CD4-positive, alpha-beta memory T cell (primary cell): ENCODE measurements at regions not wholly inside any gene's neighbourhood (a gene's known extent, or its start where the extent isn't known, plus 50 kb on each side); places are given as distances from the start of the nearest gene placed in this dataset.

Experiments
- CTCF ChIA-PET: fragments of 350-600 bp; sonication (Branson Sonifier 250); formaldehyde crosslinking; loops from one replicate; lab custom pipeline; 2021; ENCODE audit warnings: inconsistent platforms; ENCODE audit not compliant: partially characterized antibody; lab: Charles Lee
- POLR2A ChIA-PET: fragments of 350-600 bp; sonication (Branson Sonifier 250); formaldehyde crosslinking; loops from one replicate; lab custom pipeline; 2021; ENCODE audit not compliant: partially characterized antibody; lab: Charles Lee
- DNase-seq, 5 donors: peaks; one replicate each; pipeline versions ENCODE4 v3.0.0 to v3.0.0-alpha.2; 2020 to 2022; ENCODE audit warnings: mixed read lengths in 1 of 5
- H3K27ac ChIP-seq: one replicate; pipeline ENCODE4 v1.7.0; 2013; ENCODE audit warnings: low read depth, low read length
- H3K27me3 ChIP-seq: 2 replicates; pipeline ENCODE4 v1.7.0; 2013; ENCODE audit warnings: mild to moderate bottlenecking, low read length, moderate library complexity; ENCODE audit not compliant: insufficient read depth
- H3K36me3 ChIP-seq: 2 replicates; pipeline ENCODE4 v1.7.0; 2013; ENCODE audit warnings: mild to moderate bottlenecking, low read length, moderate library complexity; ENCODE audit not compliant: insufficient read depth
- H3K4me1 ChIP-seq: 2 replicates; pipeline ENCODE4 v1.7.0; 2013; ENCODE audit warnings: mild to moderate bottlenecking, low read length, moderate library complexity; ENCODE audit not compliant: insufficient read depth
- H3K4me3 ChIP-seq, 2 donors: one replicate each; pipeline ENCODE4 v1.7.0; 2013; ENCODE audit warnings: low read length in 2 of 2, mild to moderate bottlenecking in 1 of 2
- H3K9me3 ChIP-seq, 2 donors: one replicate each; pipeline ENCODE4 v1.7.0; 2013; ENCODE audit warnings: low read length in 2 of 2, control low read depth in 1 of 2; ENCODE audit not compliant: control insufficient read depth in 1 of 2
- H3K27ac Mint-ChIP-seq, 7 donors: one replicate each; pipeline ENCODE4 v1.8.0; 2020 to 2021; ENCODE audit warnings: mixed read lengths in 7 of 7, mild to moderate bottlenecking in 6 of 7, inconsistent platforms in 3 of 7, moderate library complexity in 3 of 7
- H3K27me3 Mint-ChIP-seq, 2 donors: one replicate each; pipeline ENCODE4 v1.8.0; 2020 to 2021; ENCODE audit warnings: mixed read lengths in 2 of 2
- H3K36me3 Mint-ChIP-seq, 2 donors: one replicate each; pipeline ENCODE4 v1.8.0; 2020 to 2021; ENCODE audit warnings: mixed read lengths in 2 of 2, inconsistent platforms in 1 of 2, mild to moderate bottlenecking in 1 of 2
- H3K4me1 Mint-ChIP-seq, 4 donors: one replicate each; pipeline ENCODE4 v1.8.0; 2020 to 2021; ENCODE audit warnings: mixed read lengths in 4 of 4, mild to moderate bottlenecking in 1 of 4
- H3K4me3 Mint-ChIP-seq, 8 donors: one replicate each; pipeline ENCODE4 v1.8.0; 2020 to 2021; ENCODE audit warnings: mixed read lengths in 8 of 8, mild to moderate bottlenecking in 7 of 8, moderate library complexity in 6 of 8, inconsistent platforms in 3 of 8
- H3K9me3 Mint-ChIP-seq, 8 donors: one replicate each; pipeline ENCODE4 v1.8.0; 2020 to 2021; ENCODE audit warnings: mixed read lengths in 8 of 8, mild to moderate bottlenecking in 5 of 8, inconsistent platforms in 3 of 8, moderate library complexity in 1 of 8
- intact Hi-C: fragments of 100-400 bp; cut with micrococcal nuclease; formaldehyde crosslinking; loops from one replicate; pipeline ENCODE4 v1.15.1; 2023

- CTCF ChIA-PET: no interaction called here
These were observed 67.4 kb upstream of the SMAD1 start for GRCh38 chr4:145414226-145414625.

GRCh38 chr4:145406970-145407369, 74.7 kb upstream of the SMAD1 start:
- Histone ChIP-seq H3K9me3 (no peaks in the 10 kb centered on the region), H3K27ac (no peak overlapping the region), H3K4me1 (no peaks in the 10 kb centered on the region), H3K27me3 (no peaks in the 10 kb centered on the region), H3K4me3 (no peak overlapping the region), H3K36me3 (no peaks in the 10 kb centered on the region)
- peaks cover 0 to 3% of the 10 kb centered on the region in 2 donors for H3K27me3 Mint-ChIP-seq
- intact Hi-C loops: no loop called here
- no peak for DNase-seq
- CTCF ChIA-PET: interaction anchor here (1.5 kb wide), 1 partner anchor 23 kb away, joined by 3 read pairs; no protein-coding TSS in a partner anchor
- H3K27ac Mint-ChIP-seq: no peak overlapping the region
- POLR2A ChIA-PET: no interaction called here
- no peak overlapping the region for H3K4me3 Mint-ChIP-seq
- no peaks in the 10 kb centered on the region for H3K4me1 Mint-ChIP-seq
- peaks cover 0 to 5% (median 0%) of the 10 kb centered on the region in 8 donors for H3K9me3 Mint-ChIP-seq
- H3K36me3 Mint-ChIP-seq: no peaks in the 10 kb centered on the region

More at GRCh38 chr4:145414226-145414625, 67.4 kb upstream of the SMAD1 start:
- Histone ChIP-seq H3K27me3 (no peaks in the 10 kb centered on the region), H3K9me3 (no peaks in the 10 kb centered on the region), H3K36me3 (no peaks in the 10 kb centered on the region), H3K4me1 (no peaks in the 10 kb centered on the region), H3K4me3 (no peak overlapping the region), H3K27ac (no peak overlapping the region)
- peaks cover 5 to 6% of the 10 kb centered on the region in 2 donors for H3K27me3 Mint-ChIP-seq
- peaks cover 0 to 2% (median 0%) of the 10 kb centered on the region in 8 donors for H3K9me3 Mint-ChIP-seq
- no peak for DNase-seq
- no peak overlapping the region for H3K4me3 Mint-ChIP-seq
- peaks cover 0 to 2% (median 0%) of the 10 kb centered on the region in 4 donors for H3K4me1 Mint-ChIP-seq
- intact Hi-C loops: no loop called here
- H3K36me3 Mint-ChIP-seq: no peaks in the 10 kb centered on the region
- POLR2A ChIA-PET: no interaction called here
- H3K27ac Mint-ChIP-seq: no peak overlapping the region

GRCh38 chr4:145404761-145405160, 76.9 kb upstream of the SMAD1 start:
- H3K27ac Mint-ChIP-seq: no peak overlapping the region
- no peak overlapping the region for H3K4me3 ChIP-seq
- no peak for DNase-seq
- H3K27me3 ChIP-seq: no peaks in the 10 kb centered on the region
- no peaks in the 10 kb centered on the region for H3K4me1 Mint-ChIP-seq
- ChIA-PET CTCF (no interaction called here), POLR2A (no interaction called here)
- H3K9me3 Mint-ChIP-seq: peaks cover 0 to 4% (median 0%) of the 10 kb centered on the region in 8 donors
- H3K27ac ChIP-seq: no peak overlapping the region
- no peaks in the 10 kb centered on the region for H3K36me3 ChIP-seq
- no peaks in the 10 kb centered on the region for H3K36me3 Mint-ChIP-seq
- H3K9me3 ChIP-seq: no peaks in the 10 kb centered on the region
- intact Hi-C loops: no loop called here
- peaks cover 0 to 4% of the 10 kb centered on the region in 2 donors for H3K27me3 Mint-ChIP-seq
- H3K4me3 Mint-ChIP-seq: no peak overlapping the region
- H3K4me1 ChIP-seq: no peaks in the 10 kb centered on the region

GRCh38 chr4:145396581-145396980, 85.1 kb upstream of the SMAD1 start:
- Mint-ChIP-seq H3K27ac (no peak overlapping the region), H3K36me3 (no peaks in the 10 kb centered on the region), H3K4me1 (no peaks in the 10 kb centered on the region), H3K27me3 (peaks cover 2 to 4% of the 10 kb centered on the region in 2 donors), H3K9me3 (peaks cover 0 to 2% (median 0%) of the 10 kb centered on the region in 8 donors), H3K4me3 (no peak overlapping the region)
- H3K36me3 ChIP-seq: no peaks in the 10 kb centered on the region
- ChIA-PET POLR2A (no interaction called here), CTCF (no interaction called here)
- no peak overlapping the region for H3K27ac ChIP-seq
- intact Hi-C loops: no loop called here
- H3K9me3 ChIP-seq: no peaks in the 10 kb centered on the region
- no peaks in the 10 kb centered on the region for H3K4me1 ChIP-seq
- no peaks in the 10 kb centered on the region for H3K27me3 ChIP-seq
- H3K4me3 ChIP-seq: no peak overlapping the region
- DNase-seq: no peak

- Histone ChIP-seq H3K9me3 (no peaks in the 10 kb centered on the region), H3K27ac (no peak overlapping the region), H3K4me1 (no peaks in the 10 kb centered on the region), H3K27me3 (no peaks in the 10 kb centered on the region), H3K4me3 (no peak overlapping the region), H3K36me3 (no peaks in the 10 kb centered on the region)
- DNase-seq: no peak
- Mint-ChIP-seq H3K4me1 (no peaks in the 10 kb centered on the region), H3K27ac (no peak overlapping the region), H3K9me3 (peaks cover 0 to 7% (median 0%) of the 10 kb centered on the region in 8 donors), H3K4me3 (no peak overlapping the region), H3K27me3 (peaks cover 5 to 11% of the 10 kb centered on the region in 2 donors), H3K36me3 (no peaks in the 10 kb centered on the region)
- ChIA-PET CTCF (no interaction called here), POLR2A (no interaction called here)
- intact Hi-C loops: no loop called here
These were observed 91.1 kb upstream of the SMAD1 start for GRCh38 chr4:145390571-145390970.

GRCh38 chr4:145389550-145389949, 92.1 kb upstream of the SMAD1 start:
- Mint-ChIP-seq H3K4me3 (no peak overlapping the region), H3K27ac (no peak overlapping the region), H3K27me3 (peaks cover 7 to 12% of the 10 kb centered on the region in 2 donors), H3K4me1 (no peaks in the 10 kb centered on the region), H3K36me3 (no peaks in the 10 kb centered on the region), H3K9me3 (peaks cover 0 to 11% (median 4%) of the 10 kb centered on the region in 8 donors)
- Histone ChIP-seq H3K36me3 (no peaks in the 10 kb centered on the region), H3K4me3 (no peak overlapping the region), H3K27me3 (no peaks in the 10 kb centered on the region), H3K27ac (no peak overlapping the region), H3K4me1 (no peaks in the 10 kb centered on the region), H3K9me3 (no peaks in the 10 kb centered on the region)
- POLR2A ChIA-PET: no interaction called here
- CTCF ChIA-PET: no interaction called here
- intact Hi-C loops: no loop called here
- no peak for DNase-seq

- H3K27me3 Mint-ChIP-seq: peaks cover 7 to 12% of the 10 kb centered on the region in 2 donors
- no peak overlapping the region for H3K27ac ChIP-seq
- intact Hi-C loops: no loop called here
- H3K27me3 ChIP-seq: no peaks in the 10 kb centered on the region
- ChIA-PET POLR2A (no interaction called here), CTCF (no interaction called here)
- no peak overlapping the region for H3K4me3 Mint-ChIP-seq
- H3K4me1 Mint-ChIP-seq: no peaks in the 10 kb centered on the region
- H3K9me3 Mint-ChIP-seq: peaks cover 2 to 11% (median 7%) of the 10 kb centered on the region in 8 donors
- H3K4me1 ChIP-seq: no peaks in the 10 kb centered on the region
- H3K9me3 ChIP-seq: no peaks in the 10 kb centered on the region
- H3K36me3 Mint-ChIP-seq: no peaks in the 10 kb centered on the region
- DNase-seq: no peak
- H3K27ac Mint-ChIP-seq: no peak overlapping the region
- no peak overlapping the region for H3K4me3 ChIP-seq
- H3K36me3 ChIP-seq: no peaks in the 10 kb centered on the region
These were observed 93.6 kb upstream of the SMAD1 start for GRCh38 chr4:145388043-145388442.

GRCh38 chr4:145387079-145387478, 94.6 kb upstream of the SMAD1 start:
- no peak for DNase-seq
- no peaks in the 10 kb centered on the region for H3K4me1 ChIP-seq
- Mint-ChIP-seq H3K27ac (no peak overlapping the region), H3K9me3 (peaks cover 2 to 11% (median 7%) of the 10 kb centered on the region in 8 donors), H3K4me3 (no peak overlapping the region), H3K4me1 (no peaks in the 10 kb centered on the region), H3K36me3 (no peaks in the 10 kb centered on the region), H3K27me3 (peaks cover 7 to 11% of the 10 kb centered on the region in 2 donors)
- ChIA-PET CTCF (no interaction called here), POLR2A (no interaction called here)
- H3K27me3 ChIP-seq: no peaks in the 10 kb centered on the region
- no peak overlapping the region for H3K4me3 ChIP-seq
- H3K36me3 ChIP-seq: no peaks in the 10 kb centered on the region
- no peak overlapping the region for H3K27ac ChIP-seq
- H3K9me3 ChIP-seq: no peaks in the 10 kb centered on the region
- intact Hi-C loops: no loop called here
